T-helper 2 cell treated with Interferon-gamma antibody and Interleukin-4, amounts not matched to agents 100 ng/mL and 5 ng/mL, for 36 hours (primary cell): ENCODE measurements at regions not wholly inside any gene's neighbourhood (a gene's known extent, or its start where the extent isn't known, plus 50 kb on each side); places are given as distances from the start of the nearest gene placed in this dataset.
"Not testable (repeated sequence)": the region's sequence is repeated elsewhere in the genome, so short reads cannot be mapped to it uniquely, and the experiment has no call there.

Experiments used
- intact Hi-C: fragments of 100-400 bp; cut with micrococcal nuclease; formaldehyde crosslinking; loops from one replicate; pipeline ENCODE4 v1.15.1; 2023

DNA sequence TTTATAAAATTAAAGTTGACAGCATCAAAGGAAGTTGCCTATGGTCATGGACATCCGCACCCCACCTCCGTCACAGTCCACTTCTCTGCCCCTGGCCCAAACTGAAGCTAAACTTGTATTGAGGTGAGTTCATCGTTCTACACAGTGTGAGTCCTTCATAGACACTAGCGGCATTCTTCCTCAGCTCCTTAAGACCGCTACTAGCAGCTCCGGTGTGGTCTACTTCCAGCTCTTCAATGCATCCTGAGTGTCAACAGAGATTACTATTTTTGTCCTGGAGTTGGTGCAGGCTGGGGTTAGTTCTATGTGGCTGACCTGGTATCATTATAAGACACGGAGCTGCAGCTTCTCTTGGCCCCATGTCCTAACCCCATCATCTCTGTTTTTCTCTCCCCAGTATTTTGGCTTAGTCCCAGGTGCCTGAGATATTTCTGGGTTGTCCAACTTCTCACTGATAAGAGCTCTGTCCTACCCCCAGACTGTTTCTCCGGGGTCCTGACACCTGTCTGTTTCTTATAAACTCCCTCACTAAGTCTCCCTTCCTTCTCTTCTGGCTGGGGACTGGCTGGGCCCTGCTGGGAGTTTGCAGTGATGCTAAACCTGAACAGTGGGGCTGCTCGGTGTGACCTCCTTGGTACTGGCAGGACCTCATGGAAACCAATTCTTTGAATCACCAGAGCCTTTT lies 169.2 kb upstream of the ATP10A start:
- intact Hi-C loops, result no loop called here

DNA sequence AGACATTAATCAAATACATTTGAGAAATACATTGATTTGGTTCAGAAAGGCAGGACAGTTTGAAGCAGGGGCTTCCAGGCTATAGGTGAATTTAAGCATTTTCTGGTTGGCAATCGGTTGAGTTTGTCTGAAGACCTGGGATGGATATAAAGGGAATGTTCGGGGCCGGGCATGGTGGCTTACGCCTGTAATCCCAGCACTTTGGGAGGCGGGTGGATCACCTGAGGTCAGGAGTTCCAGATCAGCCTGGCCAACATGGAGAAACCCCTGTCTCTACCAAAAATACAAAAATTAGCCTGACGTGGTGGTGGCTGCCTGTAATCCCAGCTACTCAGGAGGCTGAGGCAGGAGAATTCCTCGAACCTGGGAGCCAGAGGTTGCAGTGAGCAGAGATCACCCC lies 166.5 kb upstream of the ATP10A start:
- intact Hi-C loops, result not testable (repeated sequence)

DNA sequence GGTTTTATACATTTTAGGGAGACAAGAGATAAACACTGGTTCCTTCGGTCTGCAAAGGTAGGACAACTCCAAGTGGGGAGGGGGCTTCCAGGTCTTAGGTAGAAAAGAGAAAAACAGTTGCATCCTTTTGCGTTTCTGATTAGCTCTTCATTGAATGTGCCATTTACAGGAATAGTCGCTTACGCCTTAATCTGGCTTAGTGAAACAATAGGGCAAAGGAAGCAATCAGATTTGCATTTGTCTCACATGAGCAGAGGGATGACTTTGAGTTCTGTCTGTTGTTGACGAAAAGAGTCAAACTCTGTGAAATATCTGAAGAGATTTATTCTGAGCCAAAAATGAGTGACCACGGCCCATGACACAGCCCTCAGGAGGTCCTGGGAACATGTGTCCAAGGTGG lies 166.0 kb upstream of the ATP10A start:
- intact Hi-C loops, result no loop called here

GRCh38 chr15:26028086-26028740 lies 165.1 kb upstream of the ATP10A start:
- intact Hi-C loops, result no loop called here

DNA sequence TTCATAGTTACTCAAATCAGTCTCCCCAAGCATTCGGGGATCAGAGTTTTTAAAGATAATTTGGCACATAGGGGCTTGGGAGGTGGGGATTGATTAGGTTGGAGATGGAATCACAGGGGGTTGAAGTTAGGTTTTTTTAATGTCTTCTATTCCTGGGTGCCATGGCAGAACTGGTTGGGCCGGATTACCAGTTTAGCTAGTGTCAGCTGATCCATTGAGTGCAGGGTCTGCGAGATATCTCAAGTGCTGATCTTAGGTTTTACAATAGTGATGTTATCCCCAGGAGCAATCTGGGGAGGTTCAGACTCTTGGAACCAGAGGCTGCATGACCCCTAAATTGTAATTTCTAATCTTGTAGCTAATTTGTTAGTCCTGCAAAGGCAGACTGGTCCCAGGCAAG lies 163.5 kb upstream of the ATP10A start:
- intact Hi-C loops, result not testable (repeated sequence)

- intact Hi-C loops, result no loop called here
Observed at GRCh38 chr15:26024241-26024640, 161.1 kb upstream of the ATP10A start.

DNA sequence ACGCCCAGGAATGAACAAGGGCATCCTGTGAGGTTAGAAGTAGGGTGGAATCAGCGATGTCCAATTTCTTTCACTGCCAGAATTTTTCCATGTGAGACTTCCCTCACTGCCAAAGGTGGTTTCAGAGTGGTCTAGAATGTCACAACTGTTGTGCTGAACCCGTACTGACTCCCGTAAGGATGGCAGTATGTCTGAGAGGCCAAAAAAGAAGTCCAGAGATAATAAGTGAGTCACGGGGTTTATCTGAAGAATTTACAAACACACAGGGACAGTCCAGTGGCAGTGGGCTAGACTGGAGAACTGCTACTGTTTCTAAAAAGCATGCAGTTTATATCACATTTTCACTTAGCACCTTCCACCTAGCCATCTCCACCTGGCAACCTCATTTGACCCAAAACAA lies 160.6 kb upstream of the ATP10A start:
- intact Hi-C loops, result no loop called here

DNA sequence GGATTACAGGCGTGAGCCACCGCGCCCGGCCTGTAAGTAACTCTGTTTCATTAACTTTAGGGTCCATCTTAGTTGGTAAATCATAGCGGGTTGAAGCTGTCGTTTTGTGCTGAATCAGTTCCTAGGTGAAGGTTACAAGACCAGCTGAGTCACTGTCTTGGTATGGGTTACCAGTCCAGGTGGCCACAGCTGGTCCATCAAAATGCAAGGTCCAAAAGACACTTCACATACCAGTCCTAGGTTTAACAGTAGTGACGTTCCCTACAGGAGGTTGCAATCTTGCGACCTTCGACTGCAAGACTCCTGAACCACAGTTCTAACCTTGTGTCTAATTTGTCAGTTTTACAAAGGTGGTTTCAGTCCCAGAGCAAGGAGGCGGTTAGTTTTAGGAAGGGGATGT lies 160.1 kb upstream of the ATP10A start:
- intact Hi-C loops, result no loop called here

DNA sequence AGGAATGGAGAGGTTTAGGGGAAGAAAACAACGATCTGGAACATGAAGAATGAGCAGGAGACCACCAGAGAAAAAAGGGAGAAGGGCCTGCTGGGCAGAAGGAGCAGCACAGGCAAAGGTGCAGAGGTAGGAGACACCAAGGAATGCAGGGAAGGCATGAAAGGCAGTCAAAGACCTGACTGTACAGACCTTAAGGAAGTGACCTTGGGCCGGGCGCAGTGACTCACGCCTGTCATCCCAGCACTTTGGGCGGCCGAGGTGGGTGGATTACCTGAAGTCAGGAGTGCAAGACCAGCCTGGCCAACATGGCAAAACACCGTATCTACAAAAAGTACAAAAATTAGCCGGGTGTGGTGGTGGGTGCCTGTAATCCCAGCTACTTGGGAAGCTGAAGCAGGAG lies 157.7 kb upstream of the ATP10A start:
- intact Hi-C loops, result no loop called here

- intact Hi-C loops, result no loop called here
Observed at GRCh38 chr15:26017665-26018064, 154.5 kb upstream of the ATP10A start.

DNA sequence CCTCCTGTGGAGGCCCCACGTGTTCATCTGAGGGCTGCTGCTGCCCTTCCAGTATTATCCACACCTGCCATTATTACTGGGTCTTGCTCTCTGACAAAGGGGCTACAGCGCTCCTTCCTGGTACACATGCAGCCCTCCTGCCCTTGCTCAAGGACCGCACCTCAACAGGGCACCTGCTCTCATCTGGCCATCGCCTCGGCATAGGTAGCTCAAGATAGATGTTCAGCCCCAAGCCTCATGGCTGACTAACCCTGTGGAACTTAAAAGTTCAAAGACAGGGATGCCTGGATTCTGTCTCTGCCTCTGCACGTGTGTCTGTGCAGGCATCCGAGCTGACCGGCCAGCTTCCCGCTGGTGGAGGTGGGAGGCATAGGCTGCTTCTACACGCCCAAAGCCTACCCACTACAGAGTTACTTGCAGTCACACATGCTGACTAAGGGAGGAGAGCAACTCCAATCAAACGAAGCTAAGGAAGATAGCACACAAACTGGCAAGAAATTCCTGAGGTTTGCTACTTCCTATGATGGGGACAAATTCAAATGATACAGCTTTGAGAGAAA lies 152.5 kb upstream of the ATP10A start:
- intact Hi-C loops, result no loop called here

GRCh38 chr15:26013981-26014380 lies 150.9 kb upstream of the ATP10A start:
- intact Hi-C loops, result no loop called here

DNA sequence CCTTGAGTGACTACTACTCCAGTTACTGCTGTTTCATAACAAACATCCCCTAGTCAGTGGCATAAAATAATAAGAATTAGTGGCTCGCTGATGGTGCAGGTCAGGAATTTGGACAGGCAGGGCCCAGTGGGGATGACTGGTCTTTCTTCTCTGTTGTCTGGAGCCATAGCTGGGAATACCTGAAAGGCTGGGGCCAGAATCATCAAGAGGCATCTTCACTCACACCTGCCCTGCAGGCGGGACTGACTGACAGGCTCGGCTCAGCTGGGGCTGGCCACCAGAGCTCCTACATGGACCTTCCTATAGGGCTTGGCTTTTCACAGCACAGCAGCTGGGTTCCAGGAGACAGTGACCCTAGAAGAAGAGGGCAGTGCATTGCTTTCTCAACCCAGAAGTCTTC lies 148.8 kb upstream of the ATP10A start:
- intact Hi-C loops, result no loop called here

- intact Hi-C loops, result no loop called here
Observed at GRCh38 chr15:26007151-26007550, 144.0 kb upstream of the ATP10A start.

GRCh38 chr15:26001201-26001600 lies 138.1 kb upstream of the ATP10A start:
- intact Hi-C loops, result no loop called here

DNA sequence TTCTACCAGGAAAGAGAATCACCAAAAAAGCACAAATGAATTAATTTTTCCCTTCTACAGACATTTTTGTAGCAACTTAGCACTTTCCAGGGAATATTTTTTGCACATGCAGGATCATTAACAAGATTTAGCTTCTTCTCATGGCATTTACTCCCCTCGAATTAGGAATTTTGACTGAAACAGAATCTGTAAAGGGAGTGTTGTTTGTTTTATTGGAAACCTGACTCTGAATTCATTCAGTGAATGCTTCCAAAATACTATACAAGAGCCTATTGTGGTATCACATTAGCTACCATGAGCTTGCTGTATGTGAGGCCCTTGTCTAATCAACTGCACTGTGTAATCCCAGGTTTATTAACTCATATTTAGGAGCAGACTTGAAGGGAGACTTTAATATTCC lies 130.4 kb upstream of the ATP10A start:
- intact Hi-C loops, result no loop called here

DNA sequence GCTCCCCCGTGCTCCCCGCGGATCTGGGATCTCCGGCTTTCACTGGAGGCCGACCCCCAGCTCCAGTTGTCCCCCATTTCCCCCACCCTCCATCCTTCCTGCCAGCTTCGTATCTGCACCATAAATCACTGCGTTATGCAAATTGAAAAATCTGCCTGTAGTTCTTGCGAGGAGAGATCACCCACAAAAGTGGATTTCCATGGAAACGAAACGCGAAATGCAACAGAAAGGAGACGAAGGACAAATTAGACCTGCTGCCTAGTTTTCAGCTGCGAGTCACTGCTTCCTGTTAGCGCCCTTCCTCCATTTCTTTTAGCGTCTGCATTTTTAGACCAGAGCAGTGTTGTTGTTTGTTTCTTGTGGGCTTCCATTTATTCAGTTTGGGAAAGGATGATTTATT lies 127.1 kb upstream of the ATP10A start:
- intact Hi-C loops, result no loop called here

- intact Hi-C loops, result no loop called here
Observed at GRCh38 chr15:25989327-25989726, 126.2 kb upstream of the ATP10A start.

DNA sequence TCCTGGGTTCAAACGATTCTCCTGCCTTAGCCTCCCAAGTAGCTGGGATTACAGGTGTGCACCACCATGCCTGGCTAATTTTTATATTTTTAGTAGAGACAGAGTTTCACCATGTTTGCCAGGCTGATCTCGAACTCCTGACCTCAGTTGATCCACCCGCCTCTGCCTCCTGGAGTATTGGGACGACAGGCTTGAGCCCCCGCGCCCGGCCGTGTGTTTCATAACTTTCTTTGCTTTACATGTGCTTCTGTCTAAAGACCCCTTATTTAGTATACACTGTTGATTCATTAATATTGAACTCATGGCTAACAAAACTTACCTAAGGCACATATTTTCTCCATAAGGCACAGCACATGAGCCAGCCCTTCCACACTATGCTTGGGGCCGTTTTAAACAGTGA lies 125.6 kb upstream of the ATP10A start:
- intact Hi-C loops, result not testable (repeated sequence)

- intact Hi-C loops, result no loop called here
Observed at GRCh38 chr15:25987638-25988037, 124.5 kb upstream of the ATP10A start.

- intact Hi-C loops, result no loop called here
Observed at GRCh38 chr15:25985165-25985564, 122.0 kb upstream of the ATP10A start.

GRCh38 chr15:25982736-25983135 lies 119.6 kb upstream of the ATP10A start:
- intact Hi-C loops, result no loop called here

GRCh38 chr15:25981114-25981513 lies 118.0 kb upstream of the ATP10A start:
- intact Hi-C loops, result no loop called here
